ENCODE measurements at regions not wholly inside any gene's neighbourhood (a gene's known extent, or its start where the extent isn't known, plus 50 kb on each side); places are given as distances from the start of the nearest gene placed in this dataset.
"Not testable (repeated sequence)": the region's sequence is repeated elsewhere in the genome, so short reads cannot be mapped to it uniquely, and the experiment has no call there.

DNA sequence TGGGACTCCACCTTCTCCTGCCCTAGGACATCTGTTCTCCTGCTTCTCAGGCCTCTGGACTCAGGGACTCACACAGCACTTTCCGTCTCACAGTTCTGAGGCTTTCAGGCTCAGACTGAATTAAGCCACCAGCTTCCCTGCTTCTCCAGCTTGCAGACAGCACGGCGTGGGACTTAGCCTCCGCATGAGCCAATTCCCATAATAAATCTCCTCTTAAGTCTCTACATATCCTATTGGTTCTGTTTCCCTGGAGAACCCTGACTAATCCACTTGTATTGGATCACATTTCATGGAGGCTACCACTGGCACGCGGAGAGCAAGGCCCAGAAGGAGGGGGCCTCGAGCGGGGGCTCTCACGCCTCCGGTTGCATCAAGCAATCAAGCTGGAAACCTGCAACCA lies 1313.6 kb downstream of the TBC1D22A start:
- DNase-seq: no peak

- no peak for DNase-seq
Measured at GRCh38 chr22:48075604-48076003, 1313.2 kb downstream of the TBC1D22A start.

GRCh38 chr22:48072777-48073176 lies 1310.3 kb downstream of the TBC1D22A start:
- DNase-seq: no peak

GRCh38 chr22:48071828-48072227 lies 1309.4 kb downstream of the TBC1D22A start:
- no peak for DNase-seq

- no peak for DNase-seq
Measured at GRCh38 chr22:48071305-48071704, 1308.9 kb downstream of the TBC1D22A start.

GRCh38 chr22:48070760-48071159 lies 1308.3 kb downstream of the TBC1D22A start:
- no peak for DNase-seq

DNA sequence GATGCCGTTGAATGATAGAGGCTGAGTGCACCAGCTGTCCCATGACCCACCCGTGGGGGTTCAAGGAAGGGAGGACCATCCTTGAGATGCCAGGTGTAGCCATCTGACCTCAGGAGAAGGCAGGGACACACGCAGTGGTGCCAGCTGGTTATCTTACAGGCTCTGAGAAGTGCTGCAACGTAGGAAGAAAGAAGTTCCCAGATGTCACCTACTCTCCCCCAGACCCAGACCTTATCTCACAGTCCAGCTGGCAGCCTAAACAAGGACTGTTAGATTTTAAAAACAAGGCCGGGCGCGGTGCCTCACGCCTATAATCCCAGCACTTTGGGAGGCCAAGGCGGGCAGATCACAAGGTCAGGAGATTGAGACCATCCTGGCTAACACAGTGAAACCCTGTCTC lies 1307.6 kb downstream of the TBC1D22A start:
- no peak for DNase-seq

GRCh38 chr22:48069256-48069655 lies 1306.8 kb downstream of the TBC1D22A start:
- DNase-seq: no peak

DNA sequence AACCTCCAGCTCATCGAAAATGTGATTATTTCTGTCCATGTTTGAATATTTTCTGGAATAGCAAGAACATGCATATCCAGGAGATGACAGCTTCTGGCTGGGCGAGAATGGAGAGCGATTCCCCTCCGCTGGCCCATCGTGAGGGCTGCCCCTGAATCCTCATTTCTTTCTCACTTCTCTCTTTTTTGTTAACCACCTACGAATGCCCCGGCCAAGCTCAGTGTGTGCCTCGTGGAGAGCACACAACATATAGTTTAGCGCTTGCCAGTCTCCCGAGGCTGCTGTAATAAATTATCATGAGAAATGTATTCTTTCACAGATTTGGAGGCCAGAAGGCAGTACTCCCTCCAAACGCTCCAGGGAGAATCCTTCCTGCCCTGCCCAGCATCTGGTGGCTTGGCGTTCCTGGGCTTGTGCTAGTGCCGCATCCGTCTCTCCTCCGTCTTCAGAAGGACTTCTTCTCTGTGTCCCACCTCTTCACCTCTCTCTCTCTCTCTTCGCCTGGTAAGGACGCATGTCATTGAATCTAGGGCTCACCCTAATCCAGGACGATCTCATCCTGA lies 1306.0 kb downstream of the TBC1D22A start:
- no peak for DNase-seq

DNA sequence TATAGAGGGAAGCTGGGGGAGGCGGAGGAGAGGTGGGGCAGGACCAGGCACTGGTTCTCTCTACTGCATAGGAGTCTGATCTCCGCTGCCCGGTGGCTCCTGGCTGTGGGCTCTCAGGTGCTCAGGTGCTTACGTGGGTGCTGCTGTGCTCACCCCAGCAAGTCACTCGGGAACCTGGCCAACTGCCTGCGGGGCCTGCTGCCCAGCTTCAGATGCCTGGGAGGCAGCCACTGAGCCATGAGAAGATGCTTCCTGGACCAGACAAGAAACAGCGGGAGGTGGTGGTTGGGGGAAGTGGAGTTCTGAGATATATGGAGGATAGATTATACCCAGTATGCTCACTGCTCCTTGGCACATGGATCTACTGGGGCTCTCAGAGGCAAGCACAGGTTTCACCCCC lies 1303.4 kb downstream of the TBC1D22A start:
- no peak for DNase-seq

GRCh38 chr22:48061726-48062125 lies 1299.3 kb downstream of the TBC1D22A start:
- no peak for DNase-seq

DNA sequence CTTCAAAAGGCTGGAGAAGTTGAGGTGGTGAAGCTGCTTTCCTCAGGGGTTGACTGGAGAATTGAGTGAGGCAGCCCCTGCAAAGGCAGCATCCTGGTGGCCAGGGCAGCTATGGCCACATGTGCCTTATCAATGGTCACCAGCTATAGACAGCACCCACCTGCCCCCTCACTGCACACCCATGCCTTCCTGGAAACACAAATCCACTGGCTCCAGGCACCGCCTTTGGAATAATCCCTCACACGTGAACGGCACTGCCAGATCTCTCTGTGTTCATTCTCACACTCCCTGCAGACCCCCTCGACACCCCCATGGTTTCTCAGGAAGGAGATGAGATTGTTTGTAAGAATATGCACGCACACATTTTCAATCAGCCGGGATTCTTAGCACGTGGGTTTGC lies 1297.8 kb downstream of the TBC1D22A start:
- no peak for DNase-seq

GRCh38 chr22:48059521-48059920 lies 1297.1 kb downstream of the TBC1D22A start:
- not testable (repeated sequence) for DNase-seq

- no peak for DNase-seq
Measured at GRCh38 chr22:48057116-48057835, 1294.8 kb downstream of the TBC1D22A start.

GRCh38 chr22:48055827-48056226 lies 1293.4 kb downstream of the TBC1D22A start:
- no peak for DNase-seq

- DNase-seq: no peak
Measured at GRCh38 chr22:48055185-48055584, 1292.7 kb downstream of the TBC1D22A start.

DNA sequence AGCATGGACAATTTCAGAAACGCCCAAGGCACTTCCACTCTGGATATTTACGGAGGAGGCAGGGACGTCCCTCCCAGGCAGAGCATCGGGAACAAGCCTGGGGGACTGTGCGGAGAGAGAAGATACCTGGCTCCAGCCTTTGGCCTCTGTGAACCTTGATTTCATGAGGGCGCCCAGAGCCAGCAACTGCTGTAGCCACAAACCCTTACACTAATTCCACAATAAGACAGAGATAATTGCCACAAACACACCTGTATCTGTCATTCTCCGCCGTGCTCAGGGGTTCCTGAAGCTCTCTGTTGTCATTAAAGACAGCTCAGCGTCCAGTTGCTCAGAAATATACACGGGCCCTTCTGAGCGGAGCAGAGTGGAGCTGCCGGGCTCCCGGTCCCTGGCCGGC lies 1292.1 kb downstream of the TBC1D22A start:
- DNase-seq: no peak

DNA sequence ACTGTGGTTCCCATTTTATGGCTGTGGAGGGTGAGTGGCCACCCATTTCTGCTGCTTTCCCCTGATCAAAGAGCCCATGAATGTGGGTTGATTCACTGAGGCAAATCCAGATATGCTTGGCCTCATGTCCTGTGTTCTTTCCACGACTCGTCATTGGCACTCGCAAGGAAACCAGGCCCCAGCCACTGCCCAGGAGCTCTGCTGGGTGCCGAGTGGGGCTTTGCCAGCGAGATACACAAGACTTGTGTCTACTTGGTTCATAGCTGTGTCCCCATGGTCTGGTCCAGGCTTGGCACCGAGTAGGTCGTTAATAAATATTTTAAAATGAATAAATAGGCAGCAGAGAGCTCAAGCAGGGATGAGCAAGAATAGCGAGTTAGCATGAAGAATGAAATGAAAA lies 1291.5 kb downstream of the TBC1D22A start:
- no peak for DNase-seq

- no peak for DNase-seq
Measured at GRCh38 chr22:48053486-48053885, 1291.0 kb downstream of the TBC1D22A start.

- no peak for DNase-seq
Measured at GRCh38 chr22:48052621-48052890, 1290.1 kb downstream of the TBC1D22A start.

DNA sequence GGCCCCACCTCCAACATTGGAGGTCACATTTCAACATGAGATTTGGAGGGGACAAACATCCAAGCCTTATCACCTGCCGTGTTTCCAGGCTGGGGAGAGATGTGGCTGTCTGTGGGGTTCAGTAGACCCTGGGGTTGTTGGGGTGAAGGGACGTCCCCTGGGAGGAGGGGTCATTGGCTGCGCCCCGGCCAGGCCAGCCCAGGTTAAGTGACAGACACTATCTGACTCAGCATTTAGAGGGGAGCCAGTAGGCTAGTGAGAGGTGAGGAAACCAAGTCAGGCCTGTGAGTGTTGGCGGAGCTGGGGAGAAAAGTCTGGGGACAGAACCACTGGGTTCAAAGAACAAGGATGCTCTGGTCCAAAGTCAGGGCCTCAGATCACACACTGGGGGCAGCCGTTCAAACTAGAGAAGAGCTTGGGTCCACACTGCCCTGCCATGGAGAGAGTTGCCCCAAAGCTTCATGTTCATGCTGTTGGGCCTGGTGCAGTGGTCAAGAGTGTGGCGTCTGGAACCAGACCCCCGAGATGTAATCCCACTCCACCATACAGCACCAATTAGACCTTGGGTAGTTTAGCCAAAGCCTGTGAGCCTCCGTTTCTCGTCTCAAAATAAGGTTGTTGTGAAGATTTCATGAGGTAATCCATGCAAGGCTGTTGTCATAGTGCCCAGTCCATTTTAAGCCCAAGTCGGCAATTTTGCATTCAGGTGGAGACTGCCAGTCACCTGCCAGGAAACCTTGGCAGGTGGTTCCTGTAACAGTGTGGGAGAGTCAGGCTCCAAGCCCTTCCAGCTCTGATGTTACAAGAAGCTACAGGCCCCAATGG lies 1289.6 kb downstream of the TBC1D22A start:
- DNase-seq: no peak

DNA sequence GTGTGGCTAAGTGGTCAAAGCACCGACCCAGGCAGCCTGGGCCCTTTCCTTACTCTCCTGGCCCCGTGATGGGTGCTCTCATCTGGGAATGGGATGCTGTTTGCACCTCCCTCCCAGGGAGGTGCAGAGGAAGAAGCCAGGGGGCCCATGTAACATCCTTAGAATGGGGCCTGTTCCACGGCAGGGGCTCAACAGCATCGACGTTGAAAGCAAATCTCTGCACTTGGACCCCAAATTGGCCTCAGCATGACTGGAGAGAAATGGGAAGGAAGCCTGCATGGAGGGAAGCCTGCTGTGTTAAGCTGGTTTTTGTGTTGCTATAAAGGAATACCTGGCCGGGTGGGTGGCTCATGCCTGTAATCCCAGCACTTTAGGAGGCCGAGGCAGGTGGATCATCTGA lies 1288.4 kb downstream of the TBC1D22A start:
- DNase-seq: no peak

- no peak for DNase-seq
Measured at GRCh38 chr22:48049116-48049515, 1286.7 kb downstream of the TBC1D22A start.

Measured in hematopoietic multipotent progenitor cell treated with erythropoietin and hydrocortisone succinate and interleukin-3 and kit ligand, for 4 days (in vitro differentiated cells).